Inflammatory macrophage treated with lipopolysaccharide for 4 hours (primary cell): ENCODE measurements at regions not wholly inside any gene's neighbourhood (a gene's known extent, or its start where the extent isn't known, plus 50 kb on each side); places are given as distances from the start of the nearest gene placed in this dataset.
"Not testable (repeated sequence)": the region's sequence is repeated elsewhere in the genome, so short reads cannot be mapped to it uniquely, and the experiment has no call there.

Experiments used
- DNase-seq: peaks from one replicate; pipeline ENCODE4 v3.0.0-alpha.2; 2020

DNA sequence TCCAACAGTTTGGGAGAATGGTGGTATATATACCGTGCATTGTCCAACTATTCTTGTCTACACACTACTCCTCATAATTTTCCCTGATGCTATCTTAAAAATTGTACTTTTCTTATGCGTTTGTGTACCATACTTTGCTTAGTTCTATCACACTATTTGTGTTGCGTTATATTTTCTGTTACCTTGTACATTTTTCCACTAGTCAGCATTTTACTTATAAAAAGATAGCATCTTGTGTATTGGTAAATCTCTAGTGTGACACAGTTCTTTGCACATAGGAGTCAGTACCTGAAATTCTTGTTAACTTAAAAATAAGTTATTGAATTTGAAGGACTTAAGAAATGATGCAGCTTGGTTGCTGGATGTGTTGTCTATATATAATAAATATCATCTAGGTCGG, 201.8 kb upstream of the LMO3 start:
- no peak for DNase-seq

DNA sequence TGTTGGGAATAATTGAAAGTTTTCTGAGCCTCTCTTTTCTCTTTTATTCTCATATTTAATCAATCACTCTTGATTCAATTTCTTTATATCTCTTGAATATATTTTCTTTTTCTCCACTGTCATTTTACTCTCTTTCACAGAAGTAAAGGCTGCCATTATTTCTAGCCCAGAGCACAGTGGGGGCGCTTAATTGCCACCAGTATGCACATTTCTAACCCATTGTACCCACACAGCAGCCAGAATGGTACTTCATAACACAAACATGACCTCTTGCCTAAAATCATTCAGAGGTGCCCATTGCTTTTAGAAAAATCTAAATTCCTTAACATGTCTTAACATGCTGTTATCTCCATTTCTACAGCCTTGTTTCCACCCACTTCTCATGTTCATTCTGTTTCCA, 190.2 kb upstream of the LMO3 start:
- no peak for DNase-seq

DNA sequence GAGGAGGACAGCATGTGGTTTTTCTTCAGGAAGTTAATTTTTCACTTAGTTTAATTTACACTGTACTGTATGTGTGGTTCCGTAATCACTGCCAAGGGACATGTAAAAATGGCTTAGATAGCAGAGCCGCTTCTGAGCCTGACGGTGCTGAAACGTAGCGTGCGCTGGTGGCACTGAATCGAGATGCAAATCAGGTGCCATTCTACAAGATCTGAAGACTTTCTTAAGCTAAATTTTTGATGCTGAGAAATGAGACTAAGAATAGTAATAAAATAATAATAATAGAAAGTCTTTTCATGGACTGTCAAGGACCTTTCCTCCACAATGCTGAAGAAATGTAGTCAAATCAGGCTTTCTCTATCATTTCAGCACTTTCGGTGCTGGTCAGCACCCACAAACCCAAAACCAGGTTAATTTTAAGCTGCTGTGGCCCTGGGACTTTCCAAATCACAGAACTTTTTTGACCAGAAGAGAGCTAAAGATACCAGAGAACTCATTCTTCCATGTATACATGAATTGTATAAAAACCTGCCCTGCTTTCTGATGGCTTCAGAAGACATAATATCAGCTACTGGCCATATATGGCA, 183.3 kb upstream of the LMO3 start:
- no peak for DNase-seq

DNA sequence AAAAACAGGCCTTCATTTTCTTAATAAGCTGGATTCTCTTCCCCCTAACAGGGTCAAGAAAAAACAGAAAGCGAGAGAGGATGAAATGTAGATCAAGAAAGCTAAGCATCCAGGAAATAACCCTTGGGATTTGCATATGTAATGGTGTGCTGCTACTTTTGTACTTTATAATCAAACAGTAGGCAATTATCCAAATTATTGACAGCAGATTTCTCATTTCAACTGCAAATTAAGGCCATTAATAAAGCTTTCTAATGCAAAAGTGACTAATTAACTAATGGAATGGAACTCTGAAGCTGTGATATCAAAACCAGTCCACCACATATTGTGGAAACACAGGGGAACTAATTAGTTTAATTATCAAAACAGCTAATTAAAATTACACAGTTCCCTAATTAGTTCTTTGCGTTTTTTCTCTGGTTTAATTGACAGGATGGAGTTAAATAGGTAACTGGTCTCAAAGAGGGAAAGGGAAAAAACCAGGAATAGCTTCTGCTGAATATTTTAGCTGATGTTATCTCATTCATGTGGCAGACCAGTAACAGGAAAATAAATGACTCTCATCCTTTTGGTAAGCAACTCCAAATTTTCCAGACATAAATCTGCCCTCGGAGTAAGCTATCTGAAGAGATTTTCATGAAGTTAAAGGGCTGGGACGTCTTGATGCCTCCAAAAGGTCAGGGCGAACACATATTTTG, 182.7 kb upstream of the LMO3 start:
- DNase-seq = no peak

DNA sequence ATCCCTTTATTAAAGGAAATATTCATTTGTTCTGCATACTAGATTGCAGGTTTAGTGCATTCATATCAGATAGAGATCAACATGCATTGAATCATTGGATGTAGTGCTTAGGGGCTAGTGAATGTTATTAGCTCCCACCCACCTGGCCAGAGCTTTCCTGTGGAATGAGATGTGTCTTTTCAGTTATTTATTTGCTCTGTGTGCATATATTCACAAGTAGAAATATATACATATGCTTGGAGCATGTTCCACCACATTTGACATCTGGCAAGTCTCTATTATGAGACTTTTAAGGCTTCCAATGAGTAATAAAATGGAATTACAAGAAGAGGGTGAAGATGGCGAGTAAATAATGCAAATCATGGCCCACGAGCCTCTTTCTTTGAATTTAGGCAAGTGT, 180.0 kb upstream of the LMO3 start:
- no peak for DNase-seq

DNA sequence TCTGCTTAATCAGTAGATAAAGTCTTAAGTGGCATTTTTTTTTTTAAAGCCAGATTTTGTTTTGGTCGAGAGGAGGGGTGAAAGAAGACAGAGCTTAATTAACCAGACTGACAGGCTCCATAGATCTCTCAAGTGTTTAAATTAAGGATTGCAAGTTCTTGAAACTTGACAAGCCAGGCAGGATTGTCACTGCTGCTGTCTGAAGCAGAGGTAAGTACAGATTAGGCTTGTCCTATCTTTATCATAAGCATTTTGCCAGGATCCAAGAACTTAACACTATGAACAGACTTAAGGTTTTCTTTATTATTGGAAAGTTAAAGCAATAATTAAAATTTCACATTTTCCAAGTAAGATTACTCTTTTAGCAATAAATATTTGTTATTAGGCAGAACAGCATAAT, 179.6 kb upstream of the LMO3 start:
- no peak for DNase-seq

DNA sequence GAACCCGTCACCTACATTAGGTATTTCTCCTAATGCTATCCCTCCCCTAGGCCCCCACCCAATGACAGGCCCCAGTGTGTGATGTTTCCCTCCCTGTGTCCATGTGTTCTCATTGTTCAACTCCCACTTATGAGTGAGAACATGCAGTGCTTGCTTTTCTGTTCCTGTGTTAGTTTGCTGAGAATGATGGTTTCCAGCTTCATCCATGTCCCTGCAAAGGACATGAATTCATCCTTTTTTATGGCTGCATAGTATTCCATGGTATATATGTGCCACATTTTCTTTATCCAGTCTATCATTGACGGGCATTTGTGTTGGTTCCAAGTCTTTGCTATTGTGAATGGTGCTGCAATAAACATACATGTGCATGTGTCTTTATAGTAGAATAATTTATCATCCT, 163.2 kb upstream of the LMO3 start:
- not testable (repeated sequence) for DNase-seq

DNA sequence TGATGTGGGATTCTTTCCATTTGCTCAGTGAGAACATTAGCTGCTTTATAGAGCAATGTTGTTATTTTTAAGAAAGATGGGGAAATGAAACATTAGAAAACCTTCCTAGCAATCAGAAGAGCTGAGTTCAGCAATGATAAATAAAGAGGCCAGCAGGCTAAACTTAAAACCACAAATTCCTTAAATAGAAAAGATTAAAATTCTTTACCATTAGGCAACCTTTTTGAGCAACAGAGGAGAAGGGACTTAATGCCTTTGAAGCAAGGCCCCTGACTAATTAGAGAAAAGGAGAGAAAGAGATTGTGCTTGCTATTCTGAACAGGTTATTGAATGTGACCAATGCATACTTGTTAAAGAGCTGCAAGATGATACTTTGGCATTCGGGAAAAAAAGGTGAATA, 160.8 kb upstream of the LMO3 start:
- DNase-seq = no peak

DNA sequence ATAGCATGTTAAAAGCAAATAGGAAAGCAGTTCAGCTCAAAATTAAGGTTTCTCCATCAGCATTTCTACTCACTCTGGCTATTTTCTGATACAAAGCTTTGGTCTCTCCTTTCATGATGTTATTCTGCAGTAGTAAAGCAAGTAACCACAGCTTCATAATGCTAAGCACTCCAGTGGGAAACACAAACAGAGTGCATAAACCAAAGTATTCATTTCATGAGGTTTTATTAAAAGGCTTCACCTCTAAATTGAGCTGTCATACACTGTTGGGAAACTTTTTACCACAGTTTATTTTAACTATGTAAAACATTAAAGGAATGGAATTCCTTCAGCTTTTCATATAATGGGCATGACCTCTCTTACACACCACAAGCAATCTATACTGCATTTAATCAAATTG, 157.9 kb upstream of the LMO3 start:
- no peak for DNase-seq

DNA sequence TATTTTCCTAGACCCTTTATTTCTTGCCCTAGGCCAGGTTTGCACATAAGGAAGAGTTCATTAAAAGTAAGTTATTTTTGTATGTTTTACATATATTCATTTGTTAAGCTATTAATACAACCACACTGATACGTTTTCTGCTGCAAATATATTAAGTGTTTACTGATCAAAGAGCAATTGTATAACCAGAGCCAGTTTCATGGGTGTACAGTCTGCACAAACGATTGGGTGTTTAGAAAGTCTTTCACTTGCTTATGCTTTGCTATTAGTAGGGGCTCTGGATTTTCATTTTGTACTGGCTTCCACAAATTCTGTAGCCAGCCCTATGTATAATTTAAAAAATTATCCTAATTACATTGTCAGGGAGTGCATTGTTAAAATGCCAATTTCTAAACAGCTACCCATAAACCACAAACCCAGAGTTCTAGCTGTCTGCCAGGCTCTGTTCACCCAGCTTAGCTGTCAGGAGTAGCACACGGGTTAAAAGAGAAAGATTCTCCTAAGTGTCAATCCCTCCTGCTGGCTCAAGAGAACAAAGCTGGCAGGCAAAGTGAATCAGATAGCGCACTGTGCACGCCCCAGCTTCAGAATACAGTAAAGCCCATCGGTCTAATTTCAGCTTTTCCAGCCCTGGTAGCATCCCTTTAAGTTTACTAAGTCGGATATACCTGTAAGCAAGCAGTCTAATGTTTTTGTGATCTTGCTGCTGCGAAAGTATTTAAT, 151.0 kb upstream of the LMO3 start:
- no peak for DNase-seq

DNA sequence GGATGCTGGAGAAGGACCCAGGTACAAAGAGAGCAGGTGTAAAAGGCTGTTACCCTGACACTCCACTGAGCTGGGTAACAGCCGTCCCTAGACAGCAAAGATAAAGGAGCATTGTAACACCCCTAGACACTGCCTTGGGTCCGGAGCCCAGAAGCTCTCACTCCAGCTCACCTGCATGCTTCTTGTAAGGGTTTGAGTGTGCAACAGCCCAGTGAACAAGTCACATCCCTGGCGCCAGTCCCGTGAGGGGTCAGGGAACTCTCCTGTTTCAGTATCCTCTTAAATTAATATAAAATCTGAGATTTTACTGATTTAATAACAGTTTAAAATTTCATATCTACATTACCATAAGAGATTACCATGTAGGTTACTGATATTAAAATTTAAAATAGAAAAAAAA, 124.8 kb upstream of the LMO3 start:
- DNase-seq = no peak

DNA sequence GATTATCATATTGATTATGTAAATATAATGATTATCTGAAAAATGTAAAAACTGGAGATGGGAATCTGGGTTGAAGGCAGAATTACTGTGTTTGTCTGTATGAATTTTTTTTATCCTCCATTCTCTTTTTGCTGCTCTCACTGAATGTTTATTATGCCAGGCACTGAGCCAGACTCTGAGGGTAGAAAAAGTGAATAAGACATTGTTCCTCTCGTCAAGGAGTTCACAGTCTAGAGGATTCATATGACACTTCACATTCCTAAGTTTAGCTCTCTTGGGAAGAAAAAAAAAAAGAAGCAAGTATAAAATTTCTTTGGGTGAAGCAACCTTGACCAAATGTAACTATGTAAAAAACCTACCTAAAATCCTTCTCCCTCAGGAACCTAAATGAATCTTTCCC, 120.9 kb upstream of the LMO3 start:
- no peak for DNase-seq

DNA sequence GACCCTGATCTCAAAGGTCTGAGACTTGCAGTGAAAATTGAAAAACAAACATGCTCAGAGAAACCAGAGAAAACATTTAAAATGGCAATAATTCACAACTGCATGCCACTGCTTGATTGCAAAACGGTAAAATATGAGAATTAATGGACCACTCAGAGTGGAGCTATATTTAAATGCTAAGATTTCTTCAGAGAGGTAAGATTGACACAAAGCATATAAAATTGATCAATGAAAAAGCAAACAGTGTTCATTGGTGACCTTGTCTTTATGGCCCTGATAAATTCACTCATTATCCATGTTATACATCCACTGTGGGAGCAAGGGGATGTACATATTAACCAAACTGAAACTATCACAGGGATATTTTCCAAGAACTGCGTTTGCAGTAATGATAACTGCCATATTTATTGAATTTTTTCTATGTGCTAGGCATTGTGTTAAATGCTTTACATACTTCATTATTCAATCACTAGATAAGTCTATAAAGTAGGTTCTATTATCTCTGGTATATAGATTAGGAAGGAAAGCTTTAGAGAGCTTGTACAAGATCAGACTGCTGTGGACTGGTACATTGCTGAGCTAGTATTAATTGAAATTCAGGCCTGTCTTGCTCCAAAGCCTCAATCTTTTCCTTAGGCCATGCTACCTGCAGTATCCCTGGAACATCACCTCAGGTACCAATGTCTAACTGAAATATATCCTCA, 113.9 kb upstream of the LMO3 start:
- DNase-seq = no peak

DNA sequence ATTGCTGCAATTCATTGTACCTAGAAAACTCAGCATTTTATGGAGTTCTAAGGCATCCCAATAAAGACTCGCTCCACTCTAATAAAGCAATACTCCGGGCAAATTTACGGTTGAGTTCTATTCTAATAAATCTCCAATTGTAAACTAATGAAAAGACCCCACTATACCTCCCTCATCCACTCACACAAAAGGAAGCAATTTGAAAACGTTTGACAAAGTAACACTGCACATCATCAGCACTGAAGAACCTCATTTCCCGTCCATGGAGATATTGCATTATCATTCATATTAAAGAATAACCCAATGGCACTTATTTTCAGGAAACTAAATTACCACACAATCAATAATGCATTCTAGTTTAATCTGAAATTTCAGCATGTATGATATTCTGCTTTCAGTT, 111.0 kb upstream of the LMO3 start:
- DNase-seq = no peak

DNA sequence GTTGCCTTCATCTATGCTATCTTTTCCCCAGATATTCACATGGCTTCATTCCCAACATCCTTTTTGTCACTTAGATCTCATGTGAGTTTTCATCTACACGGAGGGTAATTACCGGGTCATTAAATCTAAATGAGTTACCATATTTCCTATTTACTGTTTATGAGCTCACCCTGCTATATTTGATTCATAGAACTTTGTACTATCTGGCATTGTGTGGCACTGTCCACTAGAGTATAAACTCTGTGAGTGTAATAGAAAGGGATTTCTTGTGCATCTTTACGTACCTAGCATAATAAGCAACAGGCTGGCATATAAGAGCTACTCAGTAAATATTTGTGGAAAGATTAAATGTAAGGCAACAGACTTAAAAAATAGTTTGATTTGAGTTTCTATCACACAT, 86.1 kb upstream of the LMO3 start:
- no peak for DNase-seq

DNA sequence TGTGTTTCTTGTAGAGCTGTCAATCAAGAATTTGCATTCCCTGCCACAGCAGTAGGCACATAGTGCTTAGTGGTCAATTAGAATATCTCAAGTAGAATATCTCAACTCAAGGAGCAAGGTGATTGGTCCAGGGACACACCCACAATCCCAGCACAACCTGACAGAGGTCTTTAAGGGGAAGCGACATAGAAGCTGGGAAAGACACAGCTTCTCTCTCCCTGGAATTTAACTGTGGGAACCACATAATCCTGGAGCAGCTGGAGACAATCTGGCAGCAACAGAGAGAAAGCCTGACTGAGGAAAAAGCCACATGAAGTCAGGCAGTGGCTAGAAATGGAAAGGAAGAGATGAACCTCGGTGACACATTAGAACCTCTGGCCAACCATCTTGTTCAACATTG, 85.7 kb upstream of the LMO3 start:
- DNase-seq = no peak

DNA sequence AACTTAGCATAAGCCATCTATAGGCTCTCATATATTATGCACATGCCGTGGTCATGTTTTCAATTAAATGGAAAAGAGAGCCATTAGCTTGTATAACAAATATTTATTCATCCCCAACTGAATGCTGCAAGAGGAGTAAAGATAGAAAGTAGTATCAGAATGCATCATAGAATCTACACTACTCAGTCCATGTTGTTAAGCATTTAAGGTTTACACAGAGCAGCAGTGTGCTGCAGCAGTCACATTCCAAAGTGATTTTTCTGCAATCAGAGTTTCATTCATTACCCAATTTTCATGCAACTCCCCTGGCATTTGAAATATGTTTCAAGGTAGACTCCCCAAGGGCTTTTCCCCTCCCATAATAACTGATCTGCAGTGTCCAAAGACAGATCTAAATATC, 82.2 kb upstream of the LMO3 start:
- no peak for DNase-seq

DNA sequence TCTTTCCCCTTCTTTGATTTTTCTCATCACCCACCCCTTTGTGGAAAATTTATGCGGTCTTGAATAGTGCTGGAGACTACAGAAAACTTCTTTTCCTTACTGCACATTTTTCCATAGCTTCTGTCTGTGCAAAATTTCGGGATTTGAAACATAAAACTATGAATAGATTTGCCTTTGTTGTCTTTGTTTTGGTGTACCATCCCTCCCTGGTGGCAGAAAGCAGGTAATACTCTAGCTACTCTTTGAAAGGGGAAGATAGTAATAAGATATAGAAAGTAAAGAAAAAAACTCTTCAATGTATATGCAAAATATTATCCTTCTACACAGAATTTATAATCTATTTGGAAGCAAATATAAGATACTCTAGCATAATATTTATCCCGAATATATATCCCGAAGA, 79.1 kb upstream of the LMO3 start:
- no peak for DNase-seq

DNA sequence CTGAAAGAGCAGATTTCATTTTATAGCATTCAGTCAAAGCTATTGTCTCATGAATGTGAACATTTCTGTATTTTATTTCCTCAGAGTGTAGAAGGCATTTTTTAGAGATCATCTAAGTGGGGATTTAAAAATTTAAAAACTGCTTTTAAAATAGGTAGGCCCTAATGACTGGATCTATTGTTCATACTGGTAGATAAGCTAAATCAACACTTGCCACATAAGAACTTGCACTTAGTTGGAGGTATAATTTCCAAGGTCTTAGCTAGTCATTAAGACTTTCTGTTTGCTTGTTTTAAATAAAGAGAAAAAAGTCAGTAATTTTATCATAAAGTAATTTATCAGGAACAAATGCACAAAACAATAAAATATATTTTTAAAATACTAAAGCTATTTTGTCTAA, 75.2 kb upstream of the LMO3 start:
- no peak for DNase-seq

DNA sequence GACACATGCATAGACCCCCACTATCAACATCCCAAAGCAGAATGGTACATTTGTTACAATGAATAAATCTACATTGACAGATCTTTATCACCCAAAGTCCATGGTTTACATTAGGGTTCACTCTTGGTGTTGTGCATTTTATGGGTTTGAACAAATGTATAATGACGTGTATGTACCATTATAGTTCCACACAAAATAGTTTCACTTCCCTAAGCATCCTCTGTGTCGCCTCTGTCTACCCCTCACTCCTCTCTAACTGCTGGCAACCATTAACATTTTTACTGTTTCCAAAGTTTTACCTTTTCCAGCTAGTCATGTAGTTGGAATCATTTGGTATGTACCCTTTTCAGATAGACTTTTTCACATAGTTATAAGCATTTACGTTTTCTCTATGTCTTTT, 69.5 kb upstream of the LMO3 start:
- DNase-seq = no peak

DNA sequence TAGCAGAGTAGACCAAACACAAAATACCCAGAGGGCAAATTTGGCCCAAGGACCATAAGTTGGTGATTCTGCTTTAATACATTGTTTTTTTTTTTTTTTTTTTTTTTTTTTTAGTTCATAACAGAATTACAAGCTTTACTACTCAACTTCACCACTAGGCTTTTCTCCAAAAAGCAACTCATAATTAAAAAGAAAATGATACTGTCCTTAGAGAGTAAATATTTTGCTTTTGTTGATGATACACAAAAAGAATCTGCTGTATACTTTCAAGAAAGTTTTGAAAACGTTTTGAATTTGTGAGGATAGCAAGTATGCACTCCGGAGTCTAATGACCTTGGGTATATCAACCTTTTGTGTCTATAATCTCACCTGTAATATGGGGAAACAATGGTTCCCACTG, 68.9 kb upstream of the LMO3 start:
- no peak for DNase-seq

DNA sequence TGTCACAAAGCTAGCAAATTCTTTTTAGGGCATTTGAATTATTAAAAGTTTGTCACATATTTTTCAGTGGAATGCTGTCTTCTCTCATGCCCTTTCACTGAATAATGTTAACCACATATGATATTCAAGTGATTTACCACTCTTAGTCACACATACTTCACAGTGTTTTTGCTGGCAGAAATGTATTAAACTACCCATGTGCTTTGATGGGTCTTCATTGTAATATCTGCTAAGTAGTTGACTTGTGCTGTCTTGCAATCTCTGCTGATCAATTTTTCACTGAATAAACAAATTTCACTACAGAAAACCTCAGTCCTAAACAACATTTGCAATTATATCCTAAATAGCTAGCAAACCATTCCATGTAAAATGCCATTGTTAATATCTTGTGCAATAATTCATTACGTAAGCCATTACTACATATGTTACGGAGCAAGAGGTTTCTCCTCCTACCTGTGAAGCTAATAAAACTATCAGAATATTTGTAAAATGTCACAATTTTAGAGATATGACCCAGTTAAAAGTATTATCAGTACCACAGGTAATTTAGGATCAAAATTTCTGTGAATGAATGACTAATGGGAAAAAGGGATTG, 64.6 kb upstream of the LMO3 start:
- DNase-seq = no peak

DNA sequence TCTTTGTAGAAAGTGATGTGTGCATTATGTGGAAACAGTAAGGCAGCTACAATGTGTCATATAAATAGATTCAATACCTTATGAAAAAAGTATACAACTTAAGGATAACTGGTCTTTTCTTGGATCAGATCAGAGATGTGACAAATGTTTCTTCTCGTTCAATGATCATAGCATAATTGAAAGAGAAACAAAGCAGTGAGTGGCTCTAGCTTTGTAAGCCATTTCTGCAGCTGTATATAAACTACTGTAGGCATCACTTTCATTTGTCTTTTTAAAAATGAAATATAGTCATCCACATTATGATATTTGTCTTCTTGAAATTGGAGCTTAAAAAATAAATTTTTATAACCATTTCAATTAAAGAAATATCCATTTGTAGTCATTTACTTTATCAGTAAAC, 63.8 kb upstream of the LMO3 start:
- no peak for DNase-seq

DNA sequence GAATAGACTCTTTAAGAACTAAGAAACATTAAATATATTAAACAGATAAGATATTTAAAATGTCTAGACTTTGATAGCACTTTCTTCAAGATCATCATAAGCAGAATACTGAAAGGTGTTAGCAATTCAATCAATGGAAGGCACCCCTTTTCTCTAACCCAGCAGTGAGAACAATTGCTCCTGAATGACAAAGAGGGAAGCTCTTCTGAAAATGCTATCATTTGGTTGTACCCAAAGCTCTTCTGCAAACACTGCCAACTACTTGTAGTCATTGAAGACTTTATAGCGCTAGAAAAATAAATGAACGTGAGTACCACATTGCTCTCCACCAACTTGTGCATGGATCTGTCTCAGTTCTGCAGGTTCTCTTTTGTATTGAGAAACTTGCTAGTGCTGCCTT, 62.2 kb upstream of the LMO3 start:
- DNase-seq = no peak
